GM18520 (cell line): ENCODE measurements at regions not wholly inside any gene's neighbourhood (a gene's known extent, or its start where the extent isn't known, plus 50 kb on each side); places are given as distances from the start of the nearest gene placed in this dataset.
"Not testable (repeated sequence)": the region's sequence is repeated elsewhere in the genome, so short reads cannot be mapped to it uniquely, and the experiment has no call there.

ENCODE experiments used
- ATAC-seq: cut with Tn5 transposase; IDR thresholded peaks from one replicate; pipeline ENCODE4 v1.9.1; 2021; ENCODE audit not compliant: unreplicated experiment

DNA sequence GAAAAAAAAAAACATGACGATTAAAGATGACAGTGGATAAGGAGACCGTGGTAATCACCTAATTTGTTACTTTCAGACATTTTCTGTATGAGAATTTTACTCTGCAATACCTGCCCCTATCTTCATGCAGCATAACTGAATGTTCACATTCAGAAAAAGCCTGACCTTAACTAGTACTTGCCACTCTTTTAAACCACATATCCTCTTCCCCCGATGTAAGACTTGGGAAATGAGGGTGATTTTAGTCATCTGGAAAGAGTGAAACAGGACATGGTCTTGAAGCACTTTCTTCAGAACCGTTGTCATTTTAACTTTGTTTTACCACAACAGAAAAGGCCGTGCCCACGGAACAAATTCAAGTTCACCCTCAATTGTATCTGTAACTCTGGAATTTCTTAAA lies 318.5 kb downstream of the BCL2L11 start:
- not testable (repeated sequence) for ATAC-seq

DNA sequence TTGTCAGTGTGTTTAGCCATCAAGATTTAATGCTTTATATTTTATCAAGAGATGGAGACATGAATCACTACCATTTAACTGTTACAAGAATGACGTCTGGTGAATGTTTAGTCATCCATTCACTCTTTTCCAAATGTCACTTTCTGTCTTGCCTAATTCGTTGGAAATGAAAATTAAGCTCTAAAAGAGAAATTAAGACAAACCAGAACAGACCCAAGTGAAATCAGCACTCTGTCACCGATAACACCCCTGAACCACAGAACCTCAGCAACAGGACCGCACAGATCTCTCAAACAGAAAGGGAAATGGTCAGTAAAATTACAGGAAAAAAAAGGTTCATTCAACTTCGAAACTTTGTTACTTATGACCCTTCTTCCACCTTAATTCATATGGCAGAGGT lies 320.9 kb downstream of the BCL2L11 start:
- ATAC-seq: not testable (repeated sequence)

DNA sequence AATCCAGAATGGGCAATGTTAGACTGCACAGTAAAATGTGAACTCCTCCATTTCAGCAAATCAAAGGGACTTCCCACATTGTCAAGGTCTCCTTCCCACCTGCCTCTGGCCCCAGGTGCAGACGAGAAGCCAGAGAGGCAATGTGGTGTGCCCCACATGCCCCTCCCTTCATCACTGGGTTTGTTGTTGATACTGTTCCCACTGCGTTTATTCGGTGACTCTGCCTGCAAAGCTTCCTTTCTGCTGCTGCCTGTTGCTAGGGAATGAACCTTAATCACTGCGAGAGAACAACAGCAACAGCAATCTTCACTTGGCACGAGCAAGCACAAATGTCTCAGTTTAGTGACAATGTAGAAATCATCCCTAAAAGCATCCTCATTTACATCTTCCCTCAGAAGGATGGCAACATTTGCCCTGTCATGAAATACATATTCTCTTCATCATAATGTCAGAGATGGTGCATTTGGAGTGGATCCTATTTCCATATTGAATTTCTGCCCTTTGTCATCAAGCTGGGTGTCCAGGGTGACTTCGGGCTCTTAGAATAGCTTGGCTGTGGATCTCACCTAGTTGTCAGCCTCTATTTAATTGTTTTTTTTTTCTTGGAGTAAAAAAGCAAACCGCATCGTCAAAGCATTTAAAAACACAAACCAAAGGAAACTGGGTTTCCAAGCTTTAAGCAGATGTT lies 322.2 kb downstream of the BCL2L11 start:
- ATAC-seq: not testable (repeated sequence)

DNA sequence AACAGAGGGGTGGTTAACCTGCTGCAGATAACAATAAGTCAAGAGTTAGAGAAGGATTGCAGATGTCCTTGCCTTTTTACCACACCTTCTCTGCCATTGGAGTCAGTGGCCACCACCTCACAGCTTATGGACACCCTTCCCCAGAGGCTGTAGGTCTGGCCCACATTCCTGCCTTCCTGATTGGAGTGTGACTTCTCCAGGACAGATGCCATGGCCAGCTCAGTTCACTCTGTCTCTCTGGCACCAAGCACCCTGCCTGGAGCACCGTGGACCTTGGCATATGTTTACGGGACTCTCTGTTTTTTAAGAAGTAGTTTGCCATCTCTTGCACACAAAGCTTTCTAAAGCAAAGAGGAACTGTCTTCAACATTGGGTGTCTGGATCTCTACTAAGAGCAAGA lies 323.8 kb downstream of the BCL2L11 start:
- ATAC-seq: not testable (repeated sequence)

DNA sequence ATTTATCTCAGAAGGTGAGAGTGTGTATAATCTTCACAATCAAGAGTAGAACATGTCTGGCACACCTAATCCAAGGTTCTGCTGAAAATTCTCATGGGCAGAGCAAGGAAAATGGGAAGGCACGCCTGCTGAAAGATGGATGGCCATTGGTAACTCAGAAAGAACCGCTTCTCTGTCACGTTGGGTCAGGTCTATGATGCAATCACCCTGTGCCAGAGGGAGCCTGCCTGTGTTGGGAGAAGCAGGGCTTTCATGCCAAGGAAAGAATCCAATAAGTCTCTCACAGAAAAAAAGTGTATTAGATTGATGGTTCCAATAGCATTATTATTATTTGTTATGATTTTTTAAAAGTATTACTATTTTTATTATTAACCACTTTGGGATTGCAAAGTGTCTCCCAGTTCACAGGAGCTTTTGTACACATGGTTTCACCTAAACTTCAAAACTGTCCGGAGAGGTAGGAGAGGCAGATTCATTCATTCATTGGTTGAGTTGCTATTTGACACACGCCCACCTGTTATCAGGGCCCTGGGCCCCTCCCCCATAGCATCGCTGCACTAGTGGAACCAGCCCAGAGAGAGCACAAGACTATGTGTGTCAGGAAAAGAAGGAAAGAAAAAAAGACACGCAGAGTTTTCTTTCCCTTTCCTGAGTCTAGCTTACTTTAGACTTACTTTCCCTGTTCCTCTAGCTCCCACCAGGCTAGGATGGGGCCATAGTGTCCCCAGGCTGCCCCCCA lies 324.6 kb downstream of the BCL2L11 start:
- not testable (repeated sequence) for ATAC-seq

DNA sequence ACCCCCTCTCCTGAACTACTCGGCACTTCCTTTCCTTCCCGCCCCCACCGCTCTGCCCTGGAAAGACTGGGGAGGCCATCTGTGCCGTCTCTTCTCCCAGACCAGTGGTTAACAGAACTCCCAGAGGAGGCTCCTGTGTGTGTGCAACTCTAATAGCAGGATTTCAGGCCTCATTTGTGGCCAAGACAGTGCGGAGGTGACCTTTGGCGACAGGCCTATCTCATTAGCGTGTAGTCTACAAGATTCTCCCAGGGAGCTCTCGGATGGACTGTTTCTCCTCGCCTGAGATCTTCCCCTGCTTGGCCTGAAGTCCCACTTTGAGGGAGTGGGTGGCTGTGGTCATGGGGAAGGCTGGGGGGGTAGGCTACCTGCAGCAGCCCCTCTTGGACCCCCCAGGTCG lies 325.2 kb downstream of the BCL2L11 start:
- not testable (repeated sequence) for ATAC-seq

DNA sequence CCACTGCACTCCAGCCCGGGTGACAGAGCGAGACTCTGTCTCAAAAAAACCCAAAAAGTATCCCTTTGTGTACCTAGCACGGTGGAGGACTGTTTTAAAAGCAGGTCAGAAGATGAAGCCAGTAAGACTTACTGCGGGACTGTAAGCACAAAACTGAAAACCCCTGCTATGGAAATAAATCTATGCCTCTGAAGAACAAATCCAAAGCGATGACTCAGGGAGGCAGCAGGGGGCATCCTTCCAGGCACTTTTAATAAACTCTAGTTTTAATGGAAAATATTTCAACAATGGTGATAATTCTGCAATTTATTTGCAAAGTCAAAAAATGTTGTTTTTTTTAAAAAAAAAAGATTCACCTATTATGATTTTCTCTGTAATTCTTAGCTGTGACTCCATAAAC lies 326.8 kb downstream of the BCL2L11 start:
- ATAC-seq: not testable (repeated sequence)

DNA sequence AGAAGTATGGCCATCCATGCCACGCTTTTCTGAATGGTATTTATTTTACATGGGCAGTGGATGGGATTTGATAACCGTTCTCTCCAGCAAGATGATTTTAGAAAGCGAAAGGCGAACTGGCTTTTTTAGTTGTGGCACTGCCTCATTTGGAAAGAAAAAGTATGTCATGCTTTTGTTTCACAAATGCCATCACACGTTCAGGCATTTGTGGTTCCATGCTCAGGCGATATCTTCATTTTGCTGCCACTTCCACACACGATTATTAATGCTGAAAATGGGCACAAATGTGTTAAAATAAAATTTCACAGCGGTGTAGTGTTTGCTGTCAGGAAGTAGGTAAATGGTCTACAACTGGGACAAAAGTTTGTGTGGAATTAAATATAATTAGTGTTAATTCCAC lies 328.1 kb downstream of the BCL2L11 start:
- not testable (repeated sequence) for ATAC-seq

DNA sequence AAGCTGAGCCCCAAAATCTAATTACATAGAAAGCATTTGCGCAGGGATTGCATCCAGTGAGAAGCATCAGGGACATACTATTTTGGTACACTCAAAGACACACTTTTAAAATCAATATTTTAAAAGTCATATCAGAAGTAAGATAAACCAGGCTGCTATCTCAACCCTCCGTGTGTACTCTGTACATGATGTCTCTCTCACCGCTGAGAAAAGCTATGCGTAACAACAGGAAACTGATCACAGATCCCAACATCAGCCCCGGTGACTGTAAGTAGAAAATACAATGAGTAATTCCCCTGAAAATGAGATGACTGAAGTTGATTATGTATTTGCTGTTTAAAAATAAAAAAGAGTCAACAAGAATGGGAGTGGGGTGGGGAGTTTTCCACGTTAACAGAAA lies 329.8 kb downstream of the BCL2L11 start:
- ATAC-seq: not testable (repeated sequence)

DNA sequence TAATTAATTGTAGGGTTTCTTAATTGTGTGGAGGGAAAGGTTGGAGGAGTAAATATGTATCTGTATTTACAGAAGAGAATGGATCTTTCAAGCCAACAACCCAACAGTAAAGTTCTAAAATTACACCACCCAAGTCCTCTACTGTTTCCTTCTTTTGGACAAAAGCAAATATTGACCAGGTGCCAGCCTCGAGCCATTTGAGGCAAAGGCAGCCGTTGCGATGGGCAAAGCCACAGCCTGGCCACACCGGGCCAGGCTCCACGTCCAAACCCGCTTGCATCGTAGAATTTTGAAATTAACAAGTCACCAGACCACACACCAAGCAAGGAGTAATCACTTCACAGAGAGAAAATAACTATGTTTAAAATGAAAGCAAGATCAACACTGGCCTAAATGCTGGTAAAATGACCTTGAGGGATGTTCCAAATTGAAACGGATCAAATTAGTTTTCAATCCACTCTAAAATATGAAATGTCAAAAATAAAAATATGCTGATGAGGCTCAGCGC lies 331.0 kb downstream of the BCL2L11 start:
- peak; percentile 14 for ATAC-seq

DNA sequence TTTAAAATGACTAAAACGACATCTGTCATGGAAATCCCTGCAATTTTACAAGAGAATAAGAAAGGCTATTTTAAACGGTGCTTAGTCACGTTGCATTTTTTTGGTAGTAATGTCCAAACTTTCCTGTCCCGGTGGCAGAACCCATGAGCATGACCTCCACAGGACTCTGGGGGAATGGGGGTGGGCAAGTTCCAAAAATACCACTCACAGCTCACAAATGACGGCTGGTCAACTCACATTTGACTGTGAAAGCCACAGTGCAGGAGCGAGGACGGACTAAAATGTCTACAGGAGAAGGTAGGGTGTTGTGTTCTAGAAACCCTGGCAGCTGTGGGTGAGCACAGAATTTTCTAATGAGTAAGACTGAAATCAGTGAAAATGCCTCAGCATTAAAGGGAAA lies 331.5 kb downstream of the BCL2L11 start:
- ATAC-seq: peak; percentile 53

DNA sequence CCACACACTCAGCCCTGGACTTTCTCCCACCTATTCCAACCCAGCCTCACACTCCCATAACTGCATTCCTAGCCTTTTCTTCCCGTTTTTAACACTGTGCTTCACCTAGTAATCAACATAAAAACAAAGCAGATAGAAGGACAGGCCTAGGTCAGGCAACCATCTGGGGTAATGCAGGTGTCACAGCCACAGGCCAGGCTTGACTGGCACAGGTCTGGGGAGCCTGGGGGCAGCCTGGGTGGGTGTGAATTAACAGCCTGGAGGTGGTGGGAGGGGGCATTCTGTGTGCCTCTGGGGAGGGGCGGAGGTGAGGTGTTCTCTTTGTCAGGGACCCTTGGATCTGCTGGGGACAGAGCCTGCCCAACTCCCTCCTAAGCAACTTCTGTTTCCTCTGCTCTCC lies 332.6 kb downstream of the BCL2L11 start:
- not testable (repeated sequence) for ATAC-seq

DNA sequence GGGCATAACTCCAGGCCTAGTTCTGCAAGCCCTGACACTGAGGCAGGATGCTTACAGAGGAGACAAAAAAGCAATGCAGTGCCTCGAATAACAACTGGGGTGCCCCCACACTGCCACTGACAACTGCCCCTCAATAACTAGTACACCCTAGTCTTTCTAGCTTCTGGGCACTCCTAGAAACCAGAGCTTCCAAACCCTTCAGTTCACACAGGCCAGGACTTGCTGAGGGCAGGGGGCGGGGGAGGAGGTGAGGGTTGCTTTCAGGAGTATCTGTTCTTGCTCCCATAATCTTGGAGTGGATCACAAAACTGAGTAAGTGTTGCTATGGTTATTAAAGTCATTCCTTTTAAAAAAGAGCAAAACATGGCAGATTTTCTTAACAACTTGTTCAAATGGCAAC lies 333.1 kb downstream of the BCL2L11 start:
- ATAC-seq: not testable (repeated sequence)

DNA sequence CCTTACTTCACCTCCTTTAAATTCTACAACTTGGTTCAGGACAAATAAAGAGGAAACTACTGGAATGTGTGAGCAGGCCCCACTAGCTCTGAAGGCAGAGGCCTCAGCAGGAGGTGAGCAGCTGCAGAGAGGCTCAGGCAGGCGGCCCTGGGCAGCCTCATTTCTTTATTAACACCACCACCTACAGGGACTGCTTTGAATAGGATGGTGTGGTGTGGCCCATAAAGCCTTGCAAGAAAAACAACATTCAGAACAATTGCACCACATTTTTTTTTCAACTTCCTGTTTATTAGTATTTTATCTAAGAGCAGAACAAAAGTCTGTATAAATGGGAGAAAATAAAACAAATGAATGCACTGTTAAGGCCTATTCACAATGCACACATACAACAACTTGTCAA lies 333.7 kb downstream of the BCL2L11 start:
- ATAC-seq: peak; percentile 73

DNA sequence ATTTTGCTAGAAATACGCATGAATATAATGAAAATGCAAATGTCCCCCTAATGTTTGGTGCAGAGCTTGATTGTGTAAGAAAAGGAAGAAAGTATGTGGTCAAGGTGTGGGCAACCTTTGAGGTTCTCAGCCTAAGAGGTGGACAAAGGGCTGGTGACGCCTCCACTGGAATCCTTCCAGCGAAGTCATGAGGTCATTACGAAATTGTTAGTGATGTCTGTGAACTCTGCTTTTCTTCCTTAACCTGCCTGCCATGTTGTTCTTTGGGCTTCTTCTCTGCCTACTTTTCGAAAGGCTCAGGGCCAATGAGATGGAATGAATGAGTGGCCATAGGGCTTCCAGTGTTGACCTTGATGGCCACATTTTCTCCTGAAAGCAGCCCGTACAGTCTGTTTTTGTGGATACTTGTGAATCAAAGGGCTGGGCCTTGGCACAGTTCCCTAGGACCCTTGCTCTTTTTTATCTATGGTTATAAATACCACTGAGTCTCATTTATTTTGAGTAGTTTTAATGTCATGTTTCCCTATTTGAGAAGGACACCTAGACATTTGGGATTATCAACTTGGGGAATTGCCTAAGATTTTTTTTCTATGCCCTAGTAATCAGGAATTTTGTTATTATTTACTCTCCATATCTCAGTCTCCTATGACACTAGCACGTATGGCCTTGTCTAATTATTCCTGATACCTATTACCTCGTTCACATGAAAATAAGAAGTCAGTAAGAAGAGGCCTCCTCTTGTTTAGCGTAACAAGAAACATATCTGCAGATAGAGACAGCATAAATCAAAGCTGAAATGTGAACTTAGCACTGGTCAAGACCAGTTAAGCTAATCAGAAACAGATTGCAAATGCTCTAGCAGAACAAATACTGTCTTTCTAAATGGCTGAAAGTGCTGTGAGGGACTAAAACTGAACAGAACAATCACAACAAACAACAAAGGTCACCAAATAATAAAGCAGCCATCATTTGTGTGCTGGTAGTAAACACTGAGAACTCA lies 334.6 kb downstream of the BCL2L11 start:
- ATAC-seq: not testable (repeated sequence)

DNA sequence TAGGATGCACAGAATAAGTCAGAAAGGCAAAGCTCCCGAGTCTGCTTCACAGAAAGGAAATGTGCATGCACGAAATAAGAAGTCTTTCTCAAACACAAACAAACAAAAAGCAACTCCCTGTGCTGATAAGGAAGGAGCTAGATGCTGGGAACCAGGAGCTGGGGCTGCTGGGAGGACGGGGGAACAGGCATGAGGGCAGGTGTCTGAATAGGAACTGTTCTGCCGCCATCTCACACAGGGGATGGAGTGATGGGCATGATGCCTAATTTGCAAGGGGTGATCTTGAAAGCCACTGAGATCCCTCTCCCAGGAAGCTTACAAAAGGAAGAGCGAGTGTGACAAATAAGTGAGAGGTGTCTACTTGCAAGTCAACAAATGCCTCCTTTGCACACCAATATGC lies 336.5 kb downstream of the BCL2L11 start:
- ATAC-seq: not testable (repeated sequence)

DNA sequence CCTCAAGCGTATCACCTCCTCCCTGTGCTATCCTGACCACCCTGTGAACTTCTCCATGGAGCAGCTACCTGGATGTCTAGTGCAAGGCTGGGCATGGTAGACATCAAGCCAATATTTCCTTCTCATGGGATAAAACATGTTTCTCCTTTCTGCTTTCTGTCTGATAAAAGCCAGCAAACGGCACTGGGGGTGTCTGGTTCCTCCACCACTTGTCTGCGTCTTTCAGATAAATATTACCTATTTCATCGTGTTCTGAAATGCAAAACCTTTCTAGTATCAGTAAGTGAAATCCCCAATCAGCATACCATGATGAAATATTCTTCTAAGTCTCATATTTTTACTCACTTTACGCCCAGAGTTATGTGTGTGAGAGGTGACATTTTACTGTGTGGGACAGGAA lies 340.2 kb downstream of the BCL2L11 start:
- ATAC-seq: not testable (repeated sequence)

DNA sequence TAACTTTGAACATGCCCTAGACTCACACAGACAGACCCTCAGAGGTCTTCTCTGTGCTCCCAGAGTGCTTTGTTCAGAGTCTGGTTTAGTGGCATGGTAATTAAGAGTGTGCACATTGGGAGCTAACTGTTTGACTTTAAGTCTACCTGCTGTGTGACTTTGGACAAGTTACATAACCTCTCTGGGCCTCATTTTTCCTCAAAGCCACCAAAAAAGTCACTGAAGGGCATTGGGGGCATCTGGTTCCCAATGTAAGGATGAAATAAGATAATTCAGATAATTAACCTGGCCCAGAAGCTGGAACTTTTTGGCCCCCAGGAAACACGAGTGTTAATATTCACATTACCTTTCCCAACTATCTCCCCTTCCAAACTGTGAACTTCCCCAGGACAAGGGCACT lies 341.1 kb downstream of the BCL2L11 start:
- not testable (repeated sequence) for ATAC-seq

DNA sequence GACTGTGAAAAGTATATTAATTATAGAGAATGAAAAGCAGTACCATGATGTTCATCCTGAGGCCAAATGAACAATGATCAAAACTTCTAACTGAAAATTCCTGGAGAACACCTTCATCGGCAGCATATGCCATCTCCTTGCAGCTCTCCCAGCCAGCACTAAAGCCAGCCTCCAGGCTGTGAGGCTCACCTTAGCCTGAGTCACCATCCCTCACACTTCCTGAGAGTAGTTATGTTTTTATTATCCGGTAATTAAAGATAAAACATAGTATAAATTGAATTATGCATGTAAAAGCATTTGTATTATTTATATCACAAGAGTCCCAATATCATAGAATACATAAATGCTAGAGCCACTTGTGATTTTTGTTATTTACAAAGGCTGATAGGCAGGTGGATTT lies 341.9 kb downstream of the BCL2L11 start:
- ATAC-seq: not testable (repeated sequence)

DNA sequence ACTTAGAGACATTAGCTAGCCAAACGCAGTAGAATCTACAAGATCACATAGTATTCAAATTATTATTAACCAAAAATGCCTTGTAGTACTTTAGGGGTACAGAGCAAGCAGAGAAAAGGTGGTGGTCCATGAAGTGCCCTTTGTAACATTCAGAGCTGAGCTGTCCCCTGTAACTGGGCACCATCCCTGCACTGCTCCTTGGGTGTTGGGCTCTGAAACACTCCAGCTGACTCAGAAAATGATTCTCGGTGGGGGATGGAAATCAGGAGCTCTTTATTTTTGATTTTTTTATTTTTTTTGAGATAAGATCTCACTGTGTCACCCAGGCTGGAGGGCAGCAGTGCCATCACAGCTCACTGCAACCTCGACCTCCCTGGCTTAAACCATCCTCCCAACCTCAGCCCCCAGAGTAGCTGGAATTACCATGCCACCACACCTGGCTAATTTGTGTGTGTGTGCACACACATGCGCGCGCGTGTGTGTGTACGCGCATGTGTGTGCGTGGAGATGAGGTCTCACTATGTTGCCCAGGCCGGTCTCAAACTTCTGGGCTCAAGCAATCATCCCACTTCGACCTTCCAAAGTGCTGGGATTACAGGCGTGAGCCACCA lies 342.6 kb downstream of the BCL2L11 start:
- not testable (repeated sequence) for ATAC-seq

DNA sequence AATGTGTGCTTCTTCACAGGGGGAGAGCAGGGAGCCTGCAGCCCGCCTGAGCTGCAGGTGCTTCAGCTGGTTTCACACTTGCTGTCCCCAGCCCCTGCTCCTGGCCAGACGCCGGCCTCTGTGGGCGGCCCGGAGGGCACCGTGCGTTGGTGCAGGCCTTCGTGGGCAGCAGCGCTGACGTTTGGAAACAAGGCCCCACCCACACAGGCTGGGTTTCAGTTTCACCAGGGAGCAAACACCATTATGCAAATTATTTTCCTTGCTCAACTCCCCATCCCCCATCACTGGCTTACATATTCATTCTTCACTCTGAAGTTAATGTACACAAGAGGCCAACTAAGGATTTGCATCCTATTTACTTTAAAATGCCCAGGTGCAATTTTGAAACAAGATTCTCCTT lies 343.2 kb downstream of the BCL2L11 start:
- ATAC-seq: peak; percentile 87
